ENCODE measurements at regions not wholly inside any gene's neighbourhood (a gene's known extent, or its start where the extent isn't known, plus 50 kb on each side); places are given as distances from the start of the nearest gene placed in this dataset.

DNA sequence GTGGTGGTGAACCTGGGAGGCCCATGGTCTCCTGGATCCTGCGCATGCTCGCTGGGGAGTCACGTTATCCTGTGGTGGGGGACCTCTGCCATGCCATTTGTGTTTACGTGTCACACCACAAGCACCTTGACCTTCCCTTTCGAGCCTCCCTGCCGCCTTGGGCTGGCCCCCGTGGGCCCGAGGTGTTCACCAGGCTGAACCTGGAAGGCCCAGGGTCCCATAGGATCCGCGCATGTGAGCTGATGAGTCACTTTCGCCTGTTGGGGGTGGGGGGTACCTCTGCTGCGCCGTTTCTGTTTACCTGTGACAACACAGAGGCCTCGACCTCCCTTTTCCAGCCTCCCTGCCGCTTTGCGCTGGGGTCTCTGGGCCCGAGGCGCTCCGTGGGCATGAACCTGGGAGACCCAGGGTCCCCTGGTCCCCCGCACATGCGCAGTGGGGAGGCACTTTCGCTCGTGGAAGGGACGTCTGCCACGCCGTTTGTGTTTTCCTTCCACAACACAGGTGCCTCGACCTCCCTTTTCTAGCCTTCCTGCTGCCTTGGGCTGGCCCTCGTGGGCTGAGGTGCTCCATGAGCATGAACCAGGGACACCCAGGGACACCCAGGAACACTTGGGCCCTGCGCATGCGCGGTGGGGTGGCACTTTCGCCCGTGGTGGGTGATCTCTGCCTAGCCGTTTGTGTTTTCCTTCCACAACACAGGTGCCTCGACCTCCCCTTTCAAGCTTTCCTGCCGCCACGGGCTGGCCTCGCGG lies 334.1 kb downstream of the ALG10 start:
- no peak for DNase-seq
- Histone ChIP-seq H3K27me3 (no peaks in the 10 kb centered on the region), H3K4me1 (no peaks in the 10 kb centered on the region), H3K36me3 (no peaks in the 10 kb centered on the region), H3K9me3 (replicated peaks) (no peaks in the 10 kb centered on the region), H3K27ac (no peak overlapping the region), H3K4me3 (no peak overlapping the region)

DNA sequence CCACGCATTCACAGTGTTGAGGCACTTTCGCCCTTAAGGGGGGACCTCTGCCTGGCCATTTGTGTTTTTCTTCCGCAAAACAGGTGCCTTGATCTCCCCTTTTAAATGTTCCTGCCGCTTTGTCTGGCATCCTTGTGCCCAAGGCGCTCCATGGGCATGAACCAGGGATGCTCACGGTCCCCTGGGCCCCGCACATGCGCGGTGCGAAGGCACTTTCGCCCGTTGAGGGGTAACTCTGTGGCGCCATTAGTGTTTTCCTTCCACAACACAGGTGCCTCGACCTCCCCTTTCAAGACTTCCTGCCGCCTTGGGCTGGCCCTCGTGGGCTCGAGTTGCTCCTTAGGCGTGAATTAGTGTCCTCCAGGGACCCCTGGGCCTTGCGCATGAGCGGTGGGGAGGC lies 335.5 kb downstream of the ALG10 start:
- H3K4me1 ChIP-seq = no peaks in the 10 kb centered on the region
- no peak overlapping the region for H3K27ac ChIP-seq
- no peaks in the 10 kb centered on the region for H3K36me3 ChIP-seq
- no peaks in the 10 kb centered on the region for H3K9me3 ChIP-seq (replicated peaks)
- no peaks in the 10 kb centered on the region for H3K27me3 ChIP-seq
- no peak for DNase-seq
- no peak overlapping the region for H3K4me3 ChIP-seq

DNA sequence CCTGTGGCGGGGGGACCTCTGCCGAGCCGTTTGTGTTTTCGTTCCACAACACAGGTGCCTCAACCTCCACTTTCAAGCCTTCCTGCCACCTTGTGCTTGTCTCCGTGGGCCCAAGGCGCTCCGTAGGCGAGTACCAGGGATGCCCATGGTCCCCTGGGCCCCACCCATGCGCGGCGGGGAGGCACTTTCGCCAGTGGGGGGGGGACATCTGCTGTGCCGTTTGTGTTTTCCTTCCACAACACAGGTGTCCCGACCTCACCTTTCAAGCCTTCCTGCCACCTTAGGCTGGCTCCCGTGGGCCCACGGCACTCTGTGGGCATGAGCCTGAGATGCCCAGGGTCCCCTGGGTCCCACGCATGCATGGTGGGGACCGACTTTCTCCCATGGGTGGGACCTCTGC lies 335.9 kb downstream of the ALG10 start:
- Histone ChIP-seq H3K4me3 (no peak overlapping the region), H3K9me3 (replicated peaks) (no peaks in the 10 kb centered on the region), H3K4me1 (no peaks in the 10 kb centered on the region), H3K36me3 (no peaks in the 10 kb centered on the region), H3K27me3 (no peaks in the 10 kb centered on the region), H3K27ac (no peak overlapping the region)
- no peak for DNase-seq

DNA sequence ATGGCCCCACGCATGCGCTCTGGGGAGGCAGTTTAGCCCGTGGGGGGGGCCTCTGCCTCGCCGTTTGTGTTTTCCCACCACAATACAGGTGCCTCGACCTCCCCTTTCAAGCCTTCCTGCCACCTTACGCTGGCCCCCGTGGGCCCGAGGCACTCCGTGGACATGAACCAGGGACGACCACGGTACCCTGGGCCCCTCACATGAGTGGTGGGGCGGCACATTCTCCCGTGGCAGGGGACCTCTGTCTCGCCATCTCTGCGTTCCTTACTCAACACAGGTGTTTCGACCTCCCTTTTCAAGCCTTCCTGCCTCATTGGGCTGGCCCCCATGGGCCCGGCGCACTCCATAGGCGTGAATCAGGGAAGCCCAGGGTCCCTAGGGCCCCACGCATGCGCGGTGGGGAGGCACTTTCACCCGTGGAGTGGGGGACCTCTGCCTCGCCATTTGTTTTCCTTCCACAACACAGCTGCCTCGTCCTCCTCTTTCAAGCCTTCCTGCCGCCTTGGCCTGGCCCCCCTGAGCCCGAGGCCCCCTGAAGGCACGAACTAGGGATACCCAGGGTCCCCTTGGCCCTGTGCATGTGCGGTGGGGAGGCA lies 339.5 kb downstream of the ALG10 start:
- no peaks in the 10 kb centered on the region for H3K4me1 ChIP-seq
- no peaks in the 10 kb centered on the region for H3K9me3 ChIP-seq (replicated peaks)
- no peak overlapping the region for H3K27ac ChIP-seq
- H3K27me3 ChIP-seq = no peaks in the 10 kb centered on the region
- DNase-seq = no peak
- H3K36me3 ChIP-seq = no peaks in the 10 kb centered on the region
- no peak overlapping the region for H3K4me3 ChIP-seq

DNA sequence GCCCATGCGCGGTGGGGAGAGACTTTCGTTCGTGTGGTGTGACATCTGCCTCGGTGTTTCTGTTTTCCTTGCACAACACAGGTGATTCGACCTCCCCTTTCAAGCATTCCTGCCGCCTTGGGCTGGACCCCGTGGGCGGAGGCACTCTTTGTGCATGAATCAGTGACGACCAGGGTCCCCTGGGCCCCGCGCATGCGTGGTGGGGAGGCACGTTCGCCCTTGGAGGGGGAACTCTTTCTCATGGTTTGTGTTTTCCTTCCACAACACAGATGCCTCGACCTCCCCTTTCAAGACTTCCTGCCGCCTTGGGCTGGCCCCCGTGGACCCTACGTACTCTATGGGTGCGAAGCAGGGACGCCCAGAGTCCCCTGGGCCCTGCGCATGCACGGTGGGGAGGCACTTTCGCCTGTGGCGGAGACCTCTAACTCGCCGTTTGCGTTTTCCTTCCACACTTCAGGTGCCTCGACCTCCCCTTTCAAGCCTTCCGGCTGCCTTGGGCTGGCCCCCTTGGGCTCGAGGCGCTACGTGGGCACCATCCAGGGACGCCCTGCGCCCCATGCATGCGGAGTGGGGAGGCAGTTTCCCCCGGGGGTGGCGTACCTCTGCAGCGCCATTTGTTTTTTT lies 340.9 kb downstream of the ALG10 start:
- no peaks in the 10 kb centered on the region for H3K36me3 ChIP-seq
- no peak overlapping the region for H3K4me3 ChIP-seq
- no peak for DNase-seq
- no peaks in the 10 kb centered on the region for H3K27me3 ChIP-seq
- H3K9me3 ChIP-seq (replicated peaks) = no peaks in the 10 kb centered on the region
- no peak overlapping the region for H3K27ac ChIP-seq
- no peaks in the 10 kb centered on the region for H3K4me1 ChIP-seq

DNA sequence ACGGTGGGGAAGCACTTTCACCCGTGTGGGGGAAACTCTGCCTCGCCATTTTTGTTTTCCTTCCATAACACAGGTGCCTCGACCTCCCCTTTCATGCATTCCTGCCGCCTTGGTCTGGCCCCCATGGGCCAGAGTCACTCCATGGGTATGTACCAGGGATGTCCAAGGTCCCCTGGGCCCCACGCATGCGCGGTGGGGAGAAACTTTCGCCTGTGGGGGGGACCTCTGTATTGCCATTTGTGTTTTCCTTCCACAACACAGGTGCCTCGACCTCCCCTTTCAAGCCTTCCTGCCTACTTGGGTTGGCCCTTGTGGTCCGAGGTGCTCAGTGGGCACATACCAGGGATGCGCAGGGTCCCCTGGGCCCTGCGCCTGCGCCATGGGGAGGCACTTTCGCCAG lies 345.8 kb downstream of the ALG10 start:
- H3K27me3 ChIP-seq = no peaks in the 10 kb centered on the region; the same call in 1 of the 2 replicates
- H3K27ac ChIP-seq = no peak overlapping the region
- H3K9me3 ChIP-seq (replicated peaks) = no peaks in the 10 kb centered on the region
- H3K4me1 ChIP-seq = no peaks in the 10 kb centered on the region
- H3K36me3 ChIP-seq = no peaks in the 10 kb centered on the region
- DNase-seq = no peak
- H3K4me3 ChIP-seq = no peak overlapping the region

DNA sequence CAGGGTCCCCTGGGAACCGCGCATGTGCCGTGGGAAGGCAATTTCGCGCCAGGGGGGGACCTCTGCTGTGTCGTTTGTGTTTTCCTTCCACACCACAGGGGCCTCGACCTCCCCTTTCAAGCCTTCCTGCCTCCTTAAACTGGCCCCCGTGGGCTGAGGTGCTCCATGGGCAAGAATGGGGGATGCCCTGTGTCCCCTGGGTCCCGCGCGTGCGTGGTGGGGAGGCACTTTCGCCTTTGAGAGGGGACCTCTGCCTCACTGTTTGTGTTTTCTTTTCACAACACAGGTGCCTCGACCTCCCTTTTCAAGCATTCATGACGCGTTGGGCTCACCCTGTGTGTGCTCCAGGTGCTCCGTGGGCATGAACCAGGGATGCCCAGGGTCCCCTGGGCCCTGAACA lies 348.8 kb downstream of the ALG10 start:
- DNase-seq = no peak
- Histone ChIP-seq H3K9me3 (replicated peaks) (no peaks in the 10 kb centered on the region), H3K4me1 (no peaks in the 10 kb centered on the region), H3K27me3 (no peaks in the 10 kb centered on the region; the same call in 1 of the 2 replicates), H3K27ac (no peak overlapping the region), H3K4me3 (no peak overlapping the region), H3K36me3 (no peaks in the 10 kb centered on the region)

DNA sequence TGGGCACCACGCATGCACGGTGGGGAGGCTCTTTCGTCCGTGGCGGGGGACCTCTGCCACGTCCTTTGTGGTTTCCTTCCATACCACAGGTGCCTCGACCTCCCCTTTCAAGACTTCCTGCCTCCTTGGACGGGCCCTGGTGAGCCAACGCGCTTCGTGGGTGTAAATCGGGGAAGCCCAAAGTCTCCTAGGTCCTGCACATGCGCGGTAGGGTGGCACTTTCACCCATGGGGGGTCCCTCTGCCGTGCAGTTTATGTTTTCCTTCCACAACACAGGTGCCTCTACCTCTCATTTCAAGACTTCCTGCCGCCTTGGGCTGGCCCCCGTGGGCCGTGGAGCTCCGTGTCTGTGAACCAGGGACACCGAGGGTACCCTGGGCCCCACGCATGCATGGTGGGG lies 349.7 kb downstream of the ALG10 start:
- Histone ChIP-seq H3K36me3 (no peaks in the 10 kb centered on the region), H3K9me3 (replicated peaks) (no peaks in the 10 kb centered on the region), H3K27ac (no peak overlapping the region), H3K4me1 (no peaks in the 10 kb centered on the region), H3K27me3 (no peaks in the 10 kb centered on the region; the same call in 1 of the 2 replicates), H3K4me3 (no peak overlapping the region)
- DNase-seq = no peak

DNA sequence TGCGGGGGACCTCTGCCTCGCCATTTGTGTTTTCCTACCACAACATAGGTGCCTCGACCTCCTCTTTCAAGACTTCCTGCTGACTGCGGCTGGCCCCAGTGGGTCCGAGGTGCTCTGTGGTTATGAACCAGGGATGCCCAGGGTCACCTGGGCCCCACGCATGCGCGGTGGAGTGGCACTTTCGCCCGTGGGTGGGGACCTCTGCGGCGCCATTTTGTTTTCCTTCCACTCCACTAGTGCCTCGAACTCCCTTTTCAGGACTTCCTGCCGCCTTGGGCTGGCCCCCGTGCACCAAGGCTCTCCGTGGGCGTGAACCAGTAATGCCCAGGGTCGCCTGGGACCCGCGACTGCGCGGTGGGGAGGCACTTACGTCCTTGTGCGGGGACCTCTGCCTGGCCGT lies 351.6 kb downstream of the ALG10 start:
- no peak for DNase-seq
- Histone ChIP-seq H3K9me3 (replicated peaks) (no peaks in the 10 kb centered on the region), H3K27me3 (no peaks in the 10 kb centered on the region; the same call in 1 of the 2 replicates), H3K27ac (no peak overlapping the region), H3K4me1 (no peaks in the 10 kb centered on the region), H3K36me3 (no peaks in the 10 kb centered on the region), H3K4me3 (no peak overlapping the region)

DNA sequence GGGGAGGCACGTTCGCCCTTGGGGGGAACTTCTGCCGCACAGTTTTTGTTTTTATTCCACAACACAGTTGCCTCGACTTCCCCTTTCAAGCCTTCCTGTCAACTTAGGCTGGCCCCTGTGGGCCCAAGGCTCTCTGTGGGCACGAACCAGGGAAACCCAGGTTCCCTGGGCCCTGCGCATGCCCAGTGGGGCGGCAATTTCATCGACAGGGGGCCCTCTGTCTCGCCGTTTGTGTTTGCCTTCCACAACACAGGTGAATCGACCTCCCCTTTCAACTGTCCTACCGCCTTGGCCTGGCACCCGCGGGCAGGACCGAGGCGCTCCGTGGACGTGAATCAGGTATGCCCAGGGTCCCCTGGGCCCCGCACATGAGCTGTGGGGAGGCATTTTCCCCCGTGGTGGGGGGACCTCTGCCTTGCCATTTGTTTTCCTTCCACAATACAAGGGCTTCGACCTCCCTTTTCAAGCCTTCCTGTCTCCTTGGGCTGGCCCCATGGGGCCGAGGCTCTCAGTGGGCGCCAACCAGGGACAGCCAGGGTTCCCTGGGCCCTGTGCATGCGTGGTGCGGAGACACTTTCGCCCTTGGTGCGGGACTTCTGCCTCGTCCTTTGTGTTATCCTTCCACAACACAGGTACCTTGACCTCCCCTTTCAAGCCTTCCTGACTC lies 354.0 kb downstream of the ALG10 start:
- H3K4me3 ChIP-seq = no peak overlapping the region
- no peaks in the 10 kb centered on the region for H3K9me3 ChIP-seq (replicated peaks)
- no peaks in the 10 kb centered on the region for H3K4me1 ChIP-seq
- no peaks in the 10 kb centered on the region for H3K27me3 ChIP-seq
- no peak for DNase-seq
- no peaks in the 10 kb centered on the region for H3K36me3 ChIP-seq
- no peak overlapping the region for H3K27ac ChIP-seq

DNA sequence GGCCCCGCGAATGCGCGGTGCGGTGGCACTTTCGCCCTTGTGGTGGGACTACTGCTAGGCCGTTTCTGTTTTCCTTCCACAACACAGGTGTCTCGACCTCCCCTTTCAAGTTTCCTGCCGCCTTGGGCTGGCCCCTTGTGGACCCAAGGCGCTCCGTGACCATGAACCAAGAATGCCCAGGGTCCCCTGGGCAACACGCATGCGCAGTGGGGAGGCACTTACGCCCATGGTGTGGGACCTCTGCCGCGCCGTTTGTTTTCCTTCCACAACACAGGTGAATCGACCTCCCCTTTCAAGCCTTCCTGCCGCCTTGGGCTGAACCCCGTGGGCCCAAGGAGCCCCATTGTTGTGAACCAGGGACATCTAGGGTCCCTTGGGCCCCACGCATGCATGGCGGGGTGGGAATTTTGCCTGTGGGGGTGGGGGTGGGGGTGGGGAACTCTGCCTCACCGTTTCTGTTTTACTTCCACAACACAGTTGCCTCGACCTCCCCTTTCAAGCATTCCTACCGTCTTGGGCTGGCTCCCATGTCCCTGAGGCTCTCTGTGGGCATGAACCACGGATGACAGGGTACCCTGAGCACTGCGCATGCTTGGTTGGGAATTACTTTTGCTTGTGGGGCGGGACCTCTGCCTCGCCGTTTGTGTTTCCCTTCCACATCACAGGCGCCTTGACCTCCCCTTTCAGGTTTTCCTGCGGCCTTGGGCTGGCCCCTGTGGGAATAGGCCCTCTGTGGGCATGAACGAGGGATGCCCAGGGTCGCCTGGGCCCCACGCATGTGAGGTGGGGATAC lies 355.1 kb downstream of the ALG10 start:
- no peak for DNase-seq
- no peak overlapping the region for H3K4me3 ChIP-seq
- H3K4me1 ChIP-seq = no peaks in the 10 kb centered on the region
- H3K27ac ChIP-seq = no peak overlapping the region
- H3K36me3 ChIP-seq = no peaks in the 10 kb centered on the region
- H3K9me3 ChIP-seq (replicated peaks) = no peaks in the 10 kb centered on the region
- no peaks in the 10 kb centered on the region for H3K27me3 ChIP-seq

DNA sequence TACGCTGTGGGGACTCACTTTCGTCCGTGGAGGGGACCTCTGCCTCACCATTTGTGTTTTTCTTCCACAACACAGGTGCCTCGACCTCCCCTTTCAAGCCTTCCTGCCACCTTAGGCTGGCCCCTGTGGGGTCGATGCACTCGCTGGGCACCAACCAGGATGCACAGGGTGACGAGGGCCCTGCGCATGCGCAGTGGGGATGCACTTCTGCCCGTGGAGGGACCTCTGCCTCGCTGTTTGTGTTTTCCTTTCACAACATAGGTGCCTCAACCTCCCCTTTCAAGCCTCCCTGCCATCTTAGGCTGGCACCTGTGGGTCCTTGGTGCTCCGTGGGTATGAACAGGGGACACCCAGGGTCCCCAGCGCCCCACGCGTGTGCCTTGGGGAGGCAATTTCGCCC lies 356.8 kb downstream of the ALG10 start:
- H3K4me3 ChIP-seq = no peak overlapping the region
- no peaks in the 10 kb centered on the region for H3K27me3 ChIP-seq
- no peaks in the 10 kb centered on the region for H3K36me3 ChIP-seq
- H3K4me1 ChIP-seq = no peaks in the 10 kb centered on the region
- no peak overlapping the region for H3K27ac ChIP-seq
- H3K9me3 ChIP-seq (replicated peaks) = no peaks in the 10 kb centered on the region
- no peak for DNase-seq

DNA sequence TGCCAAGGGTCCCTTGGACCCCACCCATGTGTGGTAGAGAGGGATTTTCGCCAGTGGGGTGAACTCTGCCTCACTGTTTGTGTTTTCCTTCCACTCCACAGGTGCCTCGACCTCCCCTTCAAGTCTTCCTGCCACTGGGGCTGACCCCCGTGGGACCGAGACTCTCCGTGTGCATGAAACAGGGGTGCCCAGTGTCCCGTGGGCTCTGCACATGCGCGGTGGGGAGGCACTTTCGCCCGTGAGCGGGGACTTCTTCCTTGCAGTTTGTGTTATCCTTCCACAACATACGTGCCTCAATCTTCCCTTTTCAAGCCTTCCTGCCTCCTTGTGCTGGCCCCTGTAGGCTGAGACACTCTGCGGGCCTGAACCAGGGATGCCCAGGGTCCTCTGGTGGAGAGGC lies 362.4 kb downstream of the ALG10 start:
- Histone ChIP-seq H3K27me3 (no peaks in the 10 kb centered on the region), H3K27ac (no peak overlapping the region), H3K4me3 (no peak overlapping the region), H3K36me3 (no peaks in the 10 kb centered on the region), H3K4me1 (no peaks in the 10 kb centered on the region), H3K9me3 (replicated peaks) (no peaks in the 10 kb centered on the region)
- no peak for DNase-seq

DNA sequence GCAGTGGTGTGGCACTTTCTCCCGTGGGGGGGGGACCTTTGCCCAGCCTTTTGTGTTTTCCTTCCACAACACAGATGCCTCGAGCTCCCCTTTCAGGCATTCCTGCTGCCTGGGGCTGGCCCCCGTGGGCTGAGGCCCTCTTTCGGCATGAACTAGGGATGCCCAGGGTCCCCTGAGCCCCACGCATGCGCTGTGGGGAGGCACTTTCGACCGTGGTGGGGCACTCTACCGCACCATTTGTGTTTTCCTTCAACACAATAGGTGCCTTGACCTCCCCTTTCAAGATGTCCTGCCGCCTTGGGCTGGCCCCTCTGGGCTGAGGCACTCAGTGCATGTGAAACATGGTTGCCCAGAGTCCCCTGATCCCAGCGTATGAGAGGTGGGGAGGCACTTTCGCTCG lies 363.7 kb downstream of the ALG10 start:
- Histone ChIP-seq H3K4me1 (no peaks in the 10 kb centered on the region), H3K4me3 (no peak overlapping the region), H3K27me3 (no peaks in the 10 kb centered on the region), H3K9me3 (replicated peaks) (no peaks in the 10 kb centered on the region), H3K27ac (no peak overlapping the region), H3K36me3 (no peaks in the 10 kb centered on the region)
- no peak for DNase-seq

All from SJCRH30 (cell line).